HL-60 (cell line): ENCODE measurements at regions not wholly inside any gene's neighbourhood (a gene's known extent, or its start where the extent isn't known, plus 50 kb on each side); places are given as distances from the start of the nearest gene placed in this dataset.

Experiments
- DNase-seq, 2 experiments: peaks; one replicate each; pipeline ENCODE4 v3.0.0-alpha.2; 2010 to 2020; ENCODE audit warnings: low read depth in 1 of 2, low spot score in 1 of 2
- H3K27ac ChIP-seq: fragments of 250-450 bp; sonication (Bioruptor Pico); replicated peaks from 2 replicates; pipeline ENCODE4 v1.5.1; 2020; ENCODE audit warnings: mild to moderate bottlenecking, moderate library complexity
- H3K27me3 ChIP-seq: fragments of 250-450 bp; sonication (Bioruptor Pico); 2 replicates; pipeline ENCODE4 v1.5.1; 2021; ENCODE audit warnings: mild to moderate bottlenecking, moderate library complexity; ENCODE audit not compliant: insufficient read depth, poor library complexity, severe bottlenecking
- H3K4me3 ChIP-seq: replicated peaks from 2 replicates; pipeline ENCODE4 v1.5.1; 2011; ENCODE audit warnings: mild to moderate bottlenecking, control low read depth, low read length; ENCODE audit not compliant: insufficient read depth
- GABPA ChIP-seq: IDR thresholded peaks from 2 replicates; pipeline ENCODE4 v1.6.1; 2012; ENCODE audit warnings: low read depth
- POLR2AphosphoS5 ChIP-seq: IDR thresholded peaks from 2 replicates; pipeline ENCODE4 v1.6.1; 2012; ENCODE audit warnings: low read depth
- SPI1 ChIP-seq: IDR thresholded peaks from 2 replicates; pipeline ENCODE4 v1.6.1; 2012; ENCODE audit warnings: low read depth, mild to moderate bottlenecking, borderline replicate concordance
- TF ChIP-seq, protein P1 (sequence below): IDR thresholded peaks from one replicate; pipeline ENCODE4 v1.5.1; 2011; ENCODE audit warnings: low read length, control low read depth, inconsistent platforms; ENCODE audit not compliant: insufficient read depth
- TF ChIP-seq, protein P2 (sequence below): IDR thresholded peaks from 2 replicates; pipeline ENCODE4 v1.6.1; 2012; ENCODE audit warnings: low read depth; ENCODE audit not compliant: insufficient replicate concordance

DNA sequence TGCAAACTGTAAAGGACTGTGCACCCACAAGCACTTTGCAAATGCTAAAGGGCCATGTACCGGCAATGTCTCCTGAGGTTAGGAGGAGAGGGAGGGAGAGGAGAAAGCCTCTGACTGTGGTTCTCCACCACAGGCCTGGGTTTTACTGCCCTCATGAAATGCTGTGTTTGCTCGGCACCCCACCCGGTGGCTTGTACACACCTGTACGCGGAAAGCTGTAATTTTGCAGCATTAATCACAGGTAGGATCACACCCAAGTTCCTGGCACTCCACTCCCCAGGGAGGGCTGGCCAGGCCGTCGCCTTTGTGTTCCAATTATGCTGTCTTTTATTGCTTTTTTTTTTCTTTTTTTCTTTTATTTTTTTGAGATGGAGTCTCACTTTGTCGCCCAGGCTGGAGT lies 78.5 kb upstream of the MYL10 start:
- Histone ChIP-seq H3K27ac (no peak overlapping the region), H3K27me3 (no peaks in the 10 kb centered on the region), H3K4me3 (no peak overlapping the region)
- no peak for DNase-seq
- TF ChIP-seq POLR2AphosphoS5 (no peak), SPI1 (no peak), GABPA (no peak)
- TF ChIP-seq, protein P1, sequence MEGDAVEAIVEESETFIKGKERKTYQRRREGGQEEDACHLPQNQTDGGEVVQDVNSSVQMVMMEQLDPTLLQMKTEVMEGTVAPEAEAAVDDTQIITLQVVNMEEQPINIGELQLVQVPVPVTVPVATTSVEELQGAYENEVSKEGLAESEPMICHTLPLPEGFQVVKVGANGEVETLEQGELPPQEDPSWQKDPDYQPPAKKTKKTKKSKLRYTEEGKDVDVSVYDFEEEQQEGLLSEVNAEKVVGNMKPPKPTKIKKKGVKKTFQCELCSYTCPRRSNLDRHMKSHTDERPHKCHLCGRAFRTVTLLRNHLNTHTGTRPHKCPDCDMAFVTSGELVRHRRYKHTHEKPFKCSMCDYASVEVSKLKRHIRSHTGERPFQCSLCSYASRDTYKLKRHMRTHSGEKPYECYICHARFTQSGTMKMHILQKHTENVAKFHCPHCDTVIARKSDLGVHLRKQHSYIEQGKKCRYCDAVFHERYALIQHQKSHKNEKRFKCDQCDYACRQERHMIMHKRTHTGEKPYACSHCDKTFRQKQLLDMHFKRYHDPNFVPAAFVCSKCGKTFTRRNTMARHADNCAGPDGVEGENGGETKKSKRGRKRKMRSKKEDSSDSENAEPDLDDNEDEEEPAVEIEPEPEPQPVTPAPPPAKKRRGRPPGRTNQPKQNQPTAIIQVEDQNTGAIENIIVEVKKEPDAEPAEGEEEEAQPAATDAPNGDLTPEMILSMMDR: no peak
- TF ChIP-seq, protein P2, sequence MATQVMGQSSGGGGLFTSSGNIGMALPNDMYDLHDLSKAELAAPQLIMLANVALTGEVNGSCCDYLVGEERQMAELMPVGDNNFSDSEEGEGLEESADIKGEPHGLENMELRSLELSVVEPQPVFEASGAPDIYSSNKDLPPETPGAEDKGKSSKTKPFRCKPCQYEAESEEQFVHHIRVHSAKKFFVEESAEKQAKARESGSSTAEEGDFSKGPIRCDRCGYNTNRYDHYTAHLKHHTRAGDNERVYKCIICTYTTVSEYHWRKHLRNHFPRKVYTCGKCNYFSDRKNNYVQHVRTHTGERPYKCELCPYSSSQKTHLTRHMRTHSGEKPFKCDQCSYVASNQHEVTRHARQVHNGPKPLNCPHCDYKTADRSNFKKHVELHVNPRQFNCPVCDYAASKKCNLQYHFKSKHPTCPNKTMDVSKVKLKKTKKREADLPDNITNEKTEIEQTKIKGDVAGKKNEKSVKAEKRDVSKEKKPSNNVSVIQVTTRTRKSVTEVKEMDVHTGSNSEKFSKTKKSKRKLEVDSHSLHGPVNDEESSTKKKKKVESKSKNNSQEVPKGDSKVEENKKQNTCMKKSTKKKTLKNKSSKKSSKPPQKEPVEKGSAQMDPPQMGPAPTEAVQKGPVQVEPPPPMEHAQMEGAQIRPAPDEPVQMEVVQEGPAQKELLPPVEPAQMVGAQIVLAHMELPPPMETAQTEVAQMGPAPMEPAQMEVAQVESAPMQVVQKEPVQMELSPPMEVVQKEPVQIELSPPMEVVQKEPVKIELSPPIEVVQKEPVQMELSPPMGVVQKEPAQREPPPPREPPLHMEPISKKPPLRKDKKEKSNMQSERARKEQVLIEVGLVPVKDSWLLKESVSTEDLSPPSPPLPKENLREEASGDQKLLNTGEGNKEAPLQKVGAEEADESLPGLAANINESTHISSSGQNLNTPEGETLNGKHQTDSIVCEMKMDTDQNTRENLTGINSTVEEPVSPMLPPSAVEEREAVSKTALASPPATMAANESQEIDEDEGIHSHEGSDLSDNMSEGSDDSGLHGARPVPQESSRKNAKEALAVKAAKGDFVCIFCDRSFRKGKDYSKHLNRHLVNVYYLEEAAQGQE: no peak

DNA sequence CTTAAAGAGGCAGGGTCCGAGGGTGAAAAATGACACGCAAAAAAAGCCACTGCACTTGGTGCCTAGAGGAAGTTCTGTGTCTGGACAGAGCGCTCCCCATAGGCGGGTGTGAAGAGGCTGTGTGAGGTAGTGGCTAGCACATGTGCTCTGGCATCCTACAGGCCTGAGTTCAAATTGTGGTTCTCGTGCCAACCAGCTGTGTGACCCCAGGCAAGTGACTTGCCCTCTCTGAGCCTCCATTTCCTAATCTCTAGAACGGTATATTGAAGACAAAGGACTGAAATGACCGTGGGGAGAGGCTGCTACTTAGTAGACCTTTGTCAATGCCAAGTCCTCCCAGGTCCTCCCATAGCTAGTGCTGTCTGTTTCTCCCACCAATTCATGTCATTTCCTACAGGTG lies 79.1 kb upstream of the MYL10 start:
- Histone ChIP-seq H3K27me3 (no peaks in the 10 kb centered on the region), H3K27ac (no peak overlapping the region), H3K4me3 (no peak overlapping the region)
- no peak for DNase-seq
- TF ChIP-seq, protein P2: no peak
- TF ChIP-seq, protein P1: no peak
- TF ChIP-seq POLR2AphosphoS5 (no peak), GABPA (no peak), SPI1 (no peak)

DNA sequence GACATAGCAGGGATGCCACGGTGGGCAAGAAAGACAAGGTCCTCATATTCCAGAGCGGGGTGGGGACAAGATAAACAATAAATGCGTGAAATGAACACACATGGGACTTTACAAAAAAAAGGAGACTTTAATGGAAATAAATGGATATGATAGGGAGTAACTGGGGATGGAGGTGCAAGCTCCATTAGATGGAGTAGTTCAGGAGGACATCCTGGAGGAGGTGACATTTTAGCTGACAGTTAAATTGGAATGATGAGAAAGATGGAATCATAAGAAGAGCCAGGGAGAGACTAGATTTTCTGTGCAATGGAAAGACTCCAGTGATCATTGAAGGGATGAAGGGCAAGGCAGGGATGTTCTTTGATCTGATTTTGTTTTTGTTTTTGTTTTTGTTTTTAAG lies 83.6 kb upstream of the MYL10 start:
- TF ChIP-seq SPI1: no peak
- Histone ChIP-seq H3K4me3 (no peak overlapping the region), H3K27me3 (no peaks in the 10 kb centered on the region), H3K27ac (no peak overlapping the region)
- no peak for DNase-seq

DNA sequence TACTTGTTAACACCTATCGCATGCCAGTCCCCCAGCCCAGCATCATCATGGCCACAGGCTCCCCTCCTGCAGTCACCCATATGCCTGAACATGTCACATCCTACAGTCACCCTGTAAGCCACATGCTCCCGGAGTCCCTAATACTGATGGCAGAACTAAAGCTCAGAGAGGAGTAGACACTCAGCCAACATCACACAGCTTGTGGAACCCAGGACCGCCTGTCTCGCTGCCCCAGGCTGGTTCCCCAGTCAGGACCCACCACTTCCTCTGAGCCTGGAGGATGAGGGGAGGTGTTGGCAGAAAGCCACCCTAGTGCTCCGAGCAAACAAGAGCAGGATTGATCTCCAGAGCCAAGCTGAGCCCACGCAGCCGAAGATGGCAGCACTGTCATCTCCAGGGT lies 85.0 kb upstream of the MYL10 start:
- Histone ChIP-seq H3K27ac (no peak overlapping the region), H3K27me3 (no peaks in the 10 kb centered on the region), H3K4me3 (no peak overlapping the region)
- no peak for DNase-seq
- TF ChIP-seq SPI1 (no peak), POLR2AphosphoS5 (no peak), GABPA (no peak)
- TF ChIP-seq, protein P1: no peak
- TF ChIP-seq, protein P2: no peak
